IPS DF 4.7 (cell line): ENCODE measurements at regions not wholly inside any gene's neighbourhood (a gene's known extent, or its start where the extent isn't known, plus 50 kb on each side); places are given as distances from the start of the nearest gene placed in this dataset.

ENCODE experiments used
- DNase-seq: peaks from one replicate; pipeline ENCODE4 v3.0.0-alpha.2; 2013; ENCODE audit warnings: low spot score; ENCODE audit errors: extremely low read depth

- no peak for DNase-seq
These were observed 70.2 kb downstream of the HRH4 start for GRCh38 chr18:24530630-24531111.

GRCh38 chr18:24534271-24534670, 73.8 kb downstream of the HRH4 start:
- no peak for DNase-seq

GRCh38 chr18:24534737-24535136, 74.3 kb downstream of the HRH4 start:
- DNase-seq = no peak

- DNase-seq = no peak
These were observed 75.3 kb downstream of the HRH4 start for GRCh38 chr18:24535527-24536295.

GRCh38 chr18:24536326-24536725, 75.9 kb downstream of the HRH4 start:
- DNase-seq = no peak

GRCh38 chr18:24536834-24537233, 76.4 kb downstream of the HRH4 start:
- no peak for DNase-seq

- DNase-seq = no peak
These were observed 78.2 kb downstream of the HRH4 start for GRCh38 chr18:24538414-24539264.

GRCh38 chr18:24539866-24540617, 79.6 kb downstream of the HRH4 start:
- DNase-seq = no peak

- DNase-seq = no peak
These were observed 80.5 kb downstream of the HRH4 start for GRCh38 chr18:24540896-24541295.

- no peak for DNase-seq
These were observed 82.8 kb downstream of the HRH4 start for GRCh38 chr18:24543086-24543794.

GRCh38 chr18:24543795-24544498, 83.5 kb downstream of the HRH4 start:
- DNase-seq = no peak

GRCh38 chr18:24544949-24545348, 84.5 kb downstream of the HRH4 start:
- DNase-seq = no peak

- DNase-seq = no peak
These were observed 85.2 kb downstream of the HRH4 start for GRCh38 chr18:24545651-24546050.

- no peak for DNase-seq
These were observed 85.9 kb downstream of the HRH4 start for GRCh38 chr18:24546307-24546706.

GRCh38 chr18:24548583-24548982, 88.1 kb downstream of the HRH4 start:
- DNase-seq = no peak

GRCh38 chr18:24552218-24552617, 91.8 kb downstream of the HRH4 start:
- DNase-seq = no peak

GRCh38 chr18:24553571-24554285, 93.3 kb downstream of the HRH4 start:
- DNase-seq = no peak

GRCh38 chr18:24558403-24558802, 98.0 kb downstream of the HRH4 start:
- DNase-seq = no peak

- no peak for DNase-seq
These were observed 99.1 kb downstream of the HRH4 start for GRCh38 chr18:24559526-24559925.

- DNase-seq = no peak
These were observed 100.1 kb downstream of the HRH4 start for GRCh38 chr18:24560511-24560981.
